MM.1S (cell line): ENCODE measurements at regions not wholly inside any gene's neighbourhood (a gene's known extent, or its start where the extent isn't known, plus 50 kb on each side); places are given as distances from the start of the nearest gene placed in this dataset.

Source experiments
- CTCF ChIP-seq: fragments of 300-600 bp; sonication (generic); IDR thresholded peaks from 2 replicates; pipeline ENCODE4 v1.5.1; 2016; ENCODE audit warnings: antibody characterized with exemption, low read length, mixed read lengths
- EZH2phosphoT487 ChIP-seq: fragments of 300-600 bp; sonication (generic); IDR thresholded peaks from 2 replicates; pipeline ENCODE4 v1.6.1; 2018; ENCODE audit warnings: antibody characterized with exemption, low read length

DNA sequence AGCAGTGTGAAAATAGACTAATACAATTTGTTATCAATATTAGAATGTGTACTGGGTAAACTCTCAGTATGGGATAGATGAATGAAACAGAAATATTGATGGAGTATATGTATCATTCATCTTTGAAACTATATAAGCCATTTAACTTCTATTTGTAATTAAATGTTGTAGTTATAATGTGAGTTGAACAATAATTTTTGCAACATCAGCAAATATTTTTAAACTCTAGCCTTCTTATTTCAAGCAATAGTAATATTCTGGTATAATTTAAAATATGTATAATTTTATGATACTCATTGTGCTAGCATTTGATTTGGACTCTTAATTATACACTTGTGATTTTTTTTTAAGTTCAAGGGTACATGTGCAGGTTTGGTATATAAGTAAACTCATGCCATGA, 59.6 kb upstream of the RGMB start:
- no peak for TF ChIP-seq CTCF
- no peak for TF ChIP-seq EZH2phosphoT487
